DND-41 (cell line): ENCODE measurements at regions not wholly inside any gene's neighbourhood (a gene's known extent, or its start where the extent isn't known, plus 50 kb on each side); places are given as distances from the start of the nearest gene placed in this dataset.

Experiments
- EZH2 ChIP-seq: IDR thresholded peaks from 3 replicates; pipeline ENCODE4 v1.6.1; 2012; ENCODE audit warnings: borderline replicate concordance, low read depth, mild to moderate bottlenecking, moderate library complexity, low read length, inconsistent platforms; ENCODE audit not compliant: severe bottlenecking
- TF ChIP-seq, protein P1 (sequence below): IDR thresholded peaks from 2 replicates; pipeline ENCODE4 v1.5.1; 2012; ENCODE audit warnings: borderline replicate concordance, low read length, moderate library complexity, mild to moderate bottlenecking; ENCODE audit not compliant: poor library complexity, severe bottlenecking; ENCODE audit errors: extremely low read depth

- TF ChIP-seq, protein P1, sequence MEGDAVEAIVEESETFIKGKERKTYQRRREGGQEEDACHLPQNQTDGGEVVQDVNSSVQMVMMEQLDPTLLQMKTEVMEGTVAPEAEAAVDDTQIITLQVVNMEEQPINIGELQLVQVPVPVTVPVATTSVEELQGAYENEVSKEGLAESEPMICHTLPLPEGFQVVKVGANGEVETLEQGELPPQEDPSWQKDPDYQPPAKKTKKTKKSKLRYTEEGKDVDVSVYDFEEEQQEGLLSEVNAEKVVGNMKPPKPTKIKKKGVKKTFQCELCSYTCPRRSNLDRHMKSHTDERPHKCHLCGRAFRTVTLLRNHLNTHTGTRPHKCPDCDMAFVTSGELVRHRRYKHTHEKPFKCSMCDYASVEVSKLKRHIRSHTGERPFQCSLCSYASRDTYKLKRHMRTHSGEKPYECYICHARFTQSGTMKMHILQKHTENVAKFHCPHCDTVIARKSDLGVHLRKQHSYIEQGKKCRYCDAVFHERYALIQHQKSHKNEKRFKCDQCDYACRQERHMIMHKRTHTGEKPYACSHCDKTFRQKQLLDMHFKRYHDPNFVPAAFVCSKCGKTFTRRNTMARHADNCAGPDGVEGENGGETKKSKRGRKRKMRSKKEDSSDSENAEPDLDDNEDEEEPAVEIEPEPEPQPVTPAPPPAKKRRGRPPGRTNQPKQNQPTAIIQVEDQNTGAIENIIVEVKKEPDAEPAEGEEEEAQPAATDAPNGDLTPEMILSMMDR: no peak
- no peak for TF ChIP-seq EZH2
Measured at GRCh38 chr18:45298986-45299385, 316.3 kb upstream of the SLC14A2 start.
